Ishikawa (cell line): ENCODE measurements at regions not wholly inside any gene's neighbourhood (a gene's known extent, or its start where the extent isn't known, plus 50 kb on each side); places are given as distances from the start of the nearest gene placed in this dataset.

ENCODE experiments used
- CEBPB ChIP-seq: IDR thresholded peaks from 2 replicates; pipeline ENCODE4 v1.6.1; 2012
- CREB1 ChIP-seq: IDR thresholded peaks from 2 replicates; pipeline ENCODE4 v1.6.1; 2012; ENCODE audit warnings: low read depth
- EGR1 ChIP-seq: IDR thresholded peaks from 2 replicates; pipeline ENCODE4 v1.6.1; 2012
- EP300 ChIP-seq: IDR thresholded peaks from 2 replicates; pipeline ENCODE4 v1.6.1; 2012; ENCODE audit warnings: borderline replicate concordance
- FOXM1 ChIP-seq: IDR thresholded peaks from 2 replicates; pipeline ENCODE4 v1.6.1; 2012; ENCODE audit warnings: low read depth, borderline replicate concordance
- RAD21 ChIP-seq: IDR thresholded peaks from 2 replicates; pipeline ENCODE4 v1.6.1; 2012; ENCODE audit warnings: low read depth
- TAF1 ChIP-seq: IDR thresholded peaks from 2 replicates; pipeline ENCODE4 v1.6.1; 2012; ENCODE audit warnings: low read depth, mild to moderate bottlenecking
- TCF12 ChIP-seq: IDR thresholded peaks from 2 replicates; pipeline ENCODE4 v1.6.1; 2012; ENCODE audit warnings: low read depth
- YY1 ChIP-seq: IDR thresholded peaks from 2 replicates; pipeline ENCODE4 v1.6.1; 2012; ENCODE audit warnings: low read depth
- ZBTB7A ChIP-seq: IDR thresholded peaks from 2 replicates; pipeline ENCODE4 v1.6.1; 2012; ENCODE audit warnings: low read depth

GRCh38 chr10:57249615-57250281 is 888.7 kb upstream of the ZWINT start:
- TF ChIP-seq TCF12 (no peak), EP300 (no peak), RAD21 (no peak), TAF1 (no peak), YY1 (no peak), ZBTB7A (no peak), CREB1 (no peak), CEBPB (no peak), EGR1 (no peak), FOXM1 (no peak)
